Liver (tissue), 7 donors: ENCODE measurements at regions not wholly inside any gene's neighbourhood (a gene's known extent, or its start where the extent isn't known, plus 50 kb on each side); places are given as distances from the start of the nearest gene placed in this dataset.

Experiments used
- DNase-seq: peaks from one replicate; pipeline ENCODE4 v3.0.0-alpha.2; 2017; ENCODE audit warnings: low spot score
- H3K27ac ChIP-seq, 2 donors: one replicate each; pipeline ENCODE4 v1.7.0; 2013; ENCODE audit warnings: inconsistent platforms in 2 of 2, low read length in 2 of 2, control low read depth in 1 of 2, low read depth in 1 of 2, mild to moderate bottlenecking in 1 of 2
- H3K27me3 ChIP-seq, 4 donors: one replicate each; pipeline versions ENCODE4 v1.6.1 to v1.7.0; 2013; ENCODE audit warnings: low read length in 3 of 4, inconsistent platforms in 1 of 4, mild to moderate bottlenecking in 1 of 4, moderate library complexity in 1 of 4; ENCODE audit not compliant: control insufficient read depth in 4 of 4, insufficient read depth in 4 of 4
- H3K36me3 ChIP-seq, 4 donors: one replicate each; pipeline versions ENCODE4 v1.6.1 to v1.7.0; 2013; ENCODE audit warnings: low read length in 3 of 4, mild to moderate bottlenecking in 3 of 4, low read depth in 1 of 4, moderate library complexity in 1 of 4; ENCODE audit not compliant: control insufficient read depth in 4 of 4, insufficient read depth in 3 of 4
- H3K4me1 ChIP-seq, 4 donors: one replicate each; pipeline versions ENCODE4 v1.6.1 to v1.7.0; 2013; ENCODE audit warnings: low read length in 3 of 4, mild to moderate bottlenecking in 3 of 4, moderate library complexity in 1 of 4; ENCODE audit not compliant: control insufficient read depth in 4 of 4, insufficient read depth in 4 of 4
- H3K4me3 ChIP-seq, 3 donors: one replicate each; pipeline versions ENCODE4 v1.6.1 to v1.7.0; 2013; ENCODE audit warnings: low read length in 3 of 3, control low read depth in 1 of 3, low read depth in 1 of 3, mild to moderate bottlenecking in 1 of 3
- H3K9ac ChIP-seq, 2 donors: one replicate each; pipeline ENCODE4 v1.7.0; 2013; ENCODE audit warnings: low read length in 2 of 2, mild to moderate bottlenecking in 2 of 2, moderate library complexity in 2 of 2, control low read depth in 1 of 2, low read depth in 1 of 2
- H3K9me3 ChIP-seq, 4 donors: one replicate each; pipeline versions ENCODE4 v1.6.1 to v1.7.0; 2013; ENCODE audit warnings: low read length in 3 of 4; ENCODE audit not compliant: control insufficient read depth in 4 of 4
- ATF3 ChIP-seq: IDR thresholded peaks from 2 replicates; pipeline ENCODE4 v1.6.1; 2016; ENCODE audit warnings: antibody characterized with exemption
- FOXA1 ChIP-seq: IDR thresholded peaks from 2 replicates; pipeline ENCODE4 v1.6.1; 2016; ENCODE audit warnings: antibody characterized with exemption
- HNF4A ChIP-seq, 2 donors: conservative IDR thresholded peaks; 2 replicates each; pipeline ENCODE4 v1.6.1; 2016; ENCODE audit warnings: antibody characterized with exemption in 2 of 2, mild to moderate bottlenecking in 2 of 2
- HNF4G ChIP-seq: IDR thresholded peaks from 2 replicates; pipeline ENCODE4 v1.6.1; 2016; ENCODE audit warnings: antibody characterized with exemption
- JUND ChIP-seq, 2 donors: IDR thresholded peaks; 2 replicates each; pipeline ENCODE4 v1.6.1; 2016; ENCODE audit warnings: antibody characterized with exemption in 2 of 2
- MAX ChIP-seq: IDR thresholded peaks from 2 replicates; pipeline ENCODE4 v1.6.1; 2016; ENCODE audit warnings: antibody characterized with exemption
- RAD21 ChIP-seq, 2 donors: IDR thresholded peaks; 2 replicates each; pipeline ENCODE4 v1.6.1; 2016; ENCODE audit warnings: antibody characterized with exemption in 2 of 2, mild to moderate bottlenecking in 2 of 2
- RXRA ChIP-seq, 2 donors: IDR thresholded peaks; 2 replicates each; pipeline ENCODE4 v1.6.1; 2017 to 2018; ENCODE audit warnings: antibody characterized with exemption in 2 of 2, mild to moderate bottlenecking in 1 of 2
- SP1 ChIP-seq: IDR thresholded peaks from 2 replicates; pipeline ENCODE4 v1.6.1; 2018; ENCODE audit warnings: antibody characterized with exemption, mild to moderate bottlenecking
- TAF1 ChIP-seq: conservative IDR thresholded peaks from 2 replicates; pipeline ENCODE4 v1.6.1; 2016; ENCODE audit warnings: antibody characterized with exemption, mild to moderate bottlenecking
- ZBTB33 ChIP-seq: IDR thresholded peaks from 2 replicates; pipeline ENCODE4 v1.6.1; 2016; ENCODE audit warnings: antibody characterized with exemption
- WGBS: extraction: QIAGEN DNeasy Blood & Tissue Kit; methylation state at CpG from one replicate; pipeline ENCODE4 v1.1.7; 2013; 5-methylcytosine and 5-hydroxymethylcytosine counted together
- TF ChIP-seq, protein P1 (sequence below): IDR thresholded peaks from 2 replicates; pipeline ENCODE4 v1.6.1; 2016; ENCODE audit warnings: antibody characterized with exemption, mild to moderate bottlenecking
- donor health status: healthy.
- donor health status: healthy.
- donor health status: healthy.
- donor health status: healthy.

- TF ChIP-seq HNF4A (conservative IDR thresholded peaks at IDR 0.05) = no peak
- TF ChIP-seq RAD21 (IDR thresholded peaks at IDR 0.05) = no peak
- no peak for TF ChIP-seq JUND (IDR thresholded peaks at IDR 0.05)
- no peak for DNase-seq
- Histone ChIP-seq H3K27me3 (peaks cover 0 to 9% (median 4%) of the 10 kb centered on the region in 4 donors), H3K27ac (no peak overlapping the region), H3K36me3 (no peaks in the 10 kb centered on the region), H3K4me3 (no peak overlapping the region), H3K4me1 (peaks cover 0 to 9% (median 7%) of the 10 kb centered on the region in 4 donors), H3K9me3 (no peaks in the 10 kb centered on the region), H3K9ac (no peak overlapping the region)
- WGBS = 61% methylated on average over 4 of the region's 4 CpGs
Observed at GRCh38 chr1:14500041-14500440, 98.4 kb upstream of the KAZN start.

GRCh38 chr1:14500912-14501311 lies 97.6 kb upstream of the KAZN start:
- H3K9me3 ChIP-seq = no peaks in the 10 kb centered on the region
- H3K27ac ChIP-seq = no peak overlapping the region
- peaks cover 0 to 11% (median 5%) of the 10 kb centered on the region in 4 donors for H3K27me3 ChIP-seq
- WGBS = 98% methylated on average over 1 of the region's 1 CpG
- DNase-seq = no peak
- no peak overlapping the region for H3K4me3 ChIP-seq
- no peaks in the 10 kb centered on the region for H3K36me3 ChIP-seq
- no peak overlapping the region for H3K9ac ChIP-seq
- no peak for TF ChIP-seq HNF4A (conservative IDR thresholded peaks at IDR 0.05)
- no peak for TF ChIP-seq FOXA1
- TF ChIP-seq JUND (IDR thresholded peaks at IDR 0.05) = no peak
- TF ChIP-seq TAF1 = no peak
- no peak for TF ChIP-seq ZBTB33
- TF ChIP-seq RAD21 (IDR thresholded peaks at IDR 0.05) = no peak
- TF ChIP-seq, protein P1, sequence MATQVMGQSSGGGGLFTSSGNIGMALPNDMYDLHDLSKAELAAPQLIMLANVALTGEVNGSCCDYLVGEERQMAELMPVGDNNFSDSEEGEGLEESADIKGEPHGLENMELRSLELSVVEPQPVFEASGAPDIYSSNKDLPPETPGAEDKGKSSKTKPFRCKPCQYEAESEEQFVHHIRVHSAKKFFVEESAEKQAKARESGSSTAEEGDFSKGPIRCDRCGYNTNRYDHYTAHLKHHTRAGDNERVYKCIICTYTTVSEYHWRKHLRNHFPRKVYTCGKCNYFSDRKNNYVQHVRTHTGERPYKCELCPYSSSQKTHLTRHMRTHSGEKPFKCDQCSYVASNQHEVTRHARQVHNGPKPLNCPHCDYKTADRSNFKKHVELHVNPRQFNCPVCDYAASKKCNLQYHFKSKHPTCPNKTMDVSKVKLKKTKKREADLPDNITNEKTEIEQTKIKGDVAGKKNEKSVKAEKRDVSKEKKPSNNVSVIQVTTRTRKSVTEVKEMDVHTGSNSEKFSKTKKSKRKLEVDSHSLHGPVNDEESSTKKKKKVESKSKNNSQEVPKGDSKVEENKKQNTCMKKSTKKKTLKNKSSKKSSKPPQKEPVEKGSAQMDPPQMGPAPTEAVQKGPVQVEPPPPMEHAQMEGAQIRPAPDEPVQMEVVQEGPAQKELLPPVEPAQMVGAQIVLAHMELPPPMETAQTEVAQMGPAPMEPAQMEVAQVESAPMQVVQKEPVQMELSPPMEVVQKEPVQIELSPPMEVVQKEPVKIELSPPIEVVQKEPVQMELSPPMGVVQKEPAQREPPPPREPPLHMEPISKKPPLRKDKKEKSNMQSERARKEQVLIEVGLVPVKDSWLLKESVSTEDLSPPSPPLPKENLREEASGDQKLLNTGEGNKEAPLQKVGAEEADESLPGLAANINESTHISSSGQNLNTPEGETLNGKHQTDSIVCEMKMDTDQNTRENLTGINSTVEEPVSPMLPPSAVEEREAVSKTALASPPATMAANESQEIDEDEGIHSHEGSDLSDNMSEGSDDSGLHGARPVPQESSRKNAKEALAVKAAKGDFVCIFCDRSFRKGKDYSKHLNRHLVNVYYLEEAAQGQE = no peak
- no peak for TF ChIP-seq HNF4G
- TF ChIP-seq RXRA (IDR thresholded peaks at IDR 0.05) = no peak
- TF ChIP-seq MAX = no peak
- TF ChIP-seq SP1 = no peak
- TF ChIP-seq ATF3 = no peak
- H3K4me1 ChIP-seq = peaks cover 0 to 9% (median 7%) of the 10 kb centered on the region in 4 donors

- Histone ChIP-seq H3K9ac (no peak overlapping the region), H3K4me3 (no peak overlapping the region), H3K9me3 (no peaks in the 10 kb centered on the region), H3K27me3 (peaks cover 0 to 11% (median 5%) of the 10 kb centered on the region in 4 donors), H3K36me3 (no peaks in the 10 kb centered on the region), H3K27ac (no peak overlapping the region), H3K4me1 (no peaks in the 10 kb centered on the region)
- no peak for DNase-seq
- WGBS = 66% methylated on average over 5 of the region's 5 CpGs
- TF ChIP-seq HNF4G (no peak), ZBTB33 (no peak), SP1 (no peak), JUND (IDR thresholded peaks at IDR 0.05) (no peak)
Observed at GRCh38 chr1:14504517-14504916, 94.0 kb upstream of the KAZN start.
